HG03432 (cell line): ENCODE measurements at regions not wholly inside any gene's neighbourhood (a gene's known extent, or its start where the extent isn't known, plus 50 kb on each side); places are given as distances from the start of the nearest gene placed in this dataset.
"Not testable (repeated sequence)": the region's sequence is repeated elsewhere in the genome, so short reads cannot be mapped to it uniquely, and the experiment has no call there.

Source experiments
- ATAC-seq: cut with Tn5 transposase; IDR thresholded peaks from one replicate; pipeline ENCODE4 v1.9.1; 2021; ENCODE audit warnings: mild to moderate bottlenecking, moderate library complexity; ENCODE audit not compliant: unreplicated experiment

- no peak for ATAC-seq
Measured at GRCh38 chr10:2813693-2814092, 253.7 kb upstream of the PFKP start.

- ATAC-seq = no peak
Measured at GRCh38 chr10:2813286-2813685, 254.1 kb upstream of the PFKP start.

- ATAC-seq = no peak
Measured at GRCh38 chr10:2812631-2813030, 254.7 kb upstream of the PFKP start.

GRCh38 chr10:2800178-2800577, 267.2 kb upstream of the PFKP start:
- ATAC-seq = no peak

- ATAC-seq = no peak
Measured at GRCh38 chr10:2798336-2799022, 268.9 kb upstream of the PFKP start.

- peak; percentile 94 for ATAC-seq
Measured at GRCh38 chr10:2791774-2792443, 275.4 kb upstream of the PFKP start.

- no peak for ATAC-seq
Measured at GRCh38 chr10:2790396-2791188, 276.8 kb upstream of the PFKP start.

GRCh38 chr10:2786251-2786650, 281.1 kb upstream of the PFKP start:
- ATAC-seq = no peak

- ATAC-seq = no peak
Measured at GRCh38 chr10:2784766-2785165, 282.6 kb upstream of the PFKP start.

GRCh38 chr10:2782950-2783349, 284.4 kb upstream of the PFKP start:
- no peak for ATAC-seq

GRCh38 chr10:2782265-2782664, 285.1 kb upstream of the PFKP start:
- ATAC-seq = no peak

GRCh38 chr10:2777666-2778355, 289.5 kb upstream of the PFKP start:
- ATAC-seq = no peak

- ATAC-seq = no peak
Measured at GRCh38 chr10:2772816-2773631, 294.3 kb upstream of the PFKP start.

- ATAC-seq = no peak
Measured at GRCh38 chr10:2772135-2772534, 295.2 kb upstream of the PFKP start.

GRCh38 chr10:2767293-2767692, 300.1 kb upstream of the PFKP start:
- ATAC-seq = not testable (repeated sequence)

GRCh38 chr10:2761971-2762370, 305.4 kb upstream of the PFKP start:
- no peak for ATAC-seq

GRCh38 chr10:2761311-2761710, 306.0 kb upstream of the PFKP start:
- ATAC-seq = no peak

- no peak for ATAC-seq
Measured at GRCh38 chr10:2760736-2761135, 306.6 kb upstream of the PFKP start.

GRCh38 chr10:2759233-2759632, 308.1 kb upstream of the PFKP start:
- no peak for ATAC-seq

GRCh38 chr10:2754943-2755342, 312.4 kb upstream of the PFKP start:
- no peak for ATAC-seq
